HG03571 (cell line): ENCODE measurements at regions not wholly inside any gene's neighbourhood (a gene's known extent, or its start where the extent isn't known, plus 50 kb on each side); places are given as distances from the start of the nearest gene placed in this dataset.
"Not testable (repeated sequence)": the region's sequence is repeated elsewhere in the genome, so short reads cannot be mapped to it uniquely, and the experiment has no call there.

Experiments
- ATAC-seq: cut with Tn5 transposase; IDR thresholded peaks from one replicate; pipeline ENCODE4 v1.9.1; 2021; ENCODE audit not compliant: unreplicated experiment

DNA sequence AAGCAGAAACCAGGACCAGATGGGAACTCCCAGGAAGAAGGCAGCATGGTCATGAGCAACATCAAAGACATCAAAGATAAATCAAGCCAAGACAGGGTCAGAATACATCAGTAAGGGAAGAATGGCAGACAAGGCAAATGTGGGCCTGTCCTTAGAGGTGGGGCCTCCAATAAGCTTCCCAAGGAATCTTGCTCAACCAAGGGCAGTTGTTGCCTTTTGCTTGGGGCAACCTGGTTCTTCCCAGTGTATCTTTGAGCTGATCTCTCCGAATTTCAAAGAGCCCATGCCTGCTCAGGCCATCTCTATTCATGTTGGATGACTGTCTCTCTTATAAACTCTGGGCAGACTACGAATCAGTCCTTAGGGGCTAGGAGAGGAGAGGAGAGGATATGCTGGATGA, 68.4 kb upstream of the HABP2 start:
- ATAC-seq = no peak

DNA sequence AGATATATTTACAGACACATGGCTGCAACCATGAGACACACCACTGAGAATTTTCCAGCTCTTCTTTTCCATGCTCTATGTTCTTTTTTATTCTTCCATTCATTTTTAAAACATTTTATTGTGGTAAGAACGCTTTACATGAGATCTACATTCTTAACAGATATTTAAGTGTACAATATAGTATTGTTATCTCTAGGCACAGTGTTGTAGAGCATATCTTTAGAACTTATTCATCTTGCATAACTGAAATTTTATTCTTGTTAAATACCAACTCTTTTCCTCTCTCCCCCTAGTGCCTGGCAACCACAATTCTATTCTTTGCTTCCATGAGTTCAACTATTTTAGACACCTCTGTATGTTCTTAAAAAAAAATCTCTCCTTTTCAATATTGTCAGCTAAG, 67.1 kb upstream of the HABP2 start:
- ATAC-seq = no peak

DNA sequence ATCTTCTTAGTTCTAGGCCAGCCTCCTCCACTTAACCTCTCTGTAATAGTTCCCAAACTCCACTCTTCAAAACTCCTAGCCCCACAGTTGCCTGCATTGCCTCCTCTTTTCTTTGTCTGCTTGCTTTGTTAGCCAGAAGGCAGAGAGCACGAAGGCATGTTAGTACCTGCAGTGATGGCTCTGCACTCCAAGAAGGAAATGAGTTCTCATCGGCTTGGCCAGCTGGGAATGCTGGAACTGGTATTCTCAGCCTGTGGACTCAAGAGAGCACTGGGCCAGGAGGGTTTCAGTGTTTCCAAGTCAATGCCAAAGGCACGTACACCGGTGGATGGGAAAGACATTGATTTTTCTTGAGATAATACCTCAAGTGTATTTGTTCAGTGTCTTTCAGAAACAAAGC, 66.3 kb upstream of the HABP2 start:
- ATAC-seq = no peak

- ATAC-seq = no peak
Observed at GRCh38 chr10:113487154-113487553, 65.7 kb upstream of the HABP2 start.

- no peak for ATAC-seq
Observed at GRCh38 chr10:113488186-113488585, 64.7 kb upstream of the HABP2 start.

- not testable (repeated sequence) for ATAC-seq
Observed at GRCh38 chr10:113489522-113489921, 63.3 kb upstream of the HABP2 start.

DNA sequence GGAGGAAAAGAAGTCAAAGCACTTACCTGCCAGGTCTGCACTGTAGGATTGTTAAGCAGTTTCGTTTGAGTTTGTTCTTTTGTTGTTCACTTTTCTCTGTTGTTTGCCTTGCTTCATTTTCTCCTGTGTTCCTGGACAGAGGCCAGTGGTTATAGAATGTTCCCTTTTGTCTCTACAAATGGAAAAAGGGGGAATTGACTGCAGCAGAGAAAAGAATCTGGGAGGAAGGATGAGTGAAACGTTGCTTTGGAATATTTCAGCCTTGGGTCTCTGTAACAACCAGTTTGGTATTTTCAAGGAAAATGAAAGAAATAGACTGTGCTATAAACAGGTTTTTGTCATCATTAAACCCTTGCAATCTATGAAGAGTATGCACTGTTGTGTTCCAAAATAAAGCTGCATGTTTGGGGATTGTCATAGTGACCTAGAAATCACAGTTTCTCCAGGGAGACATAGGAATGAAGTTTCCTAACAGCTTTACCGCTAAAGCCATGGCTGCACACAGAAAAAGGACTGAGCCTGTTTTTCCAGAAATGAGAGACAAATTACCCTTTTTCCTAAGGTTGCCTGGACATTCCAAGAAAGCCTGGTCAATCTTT, 60.8 kb upstream of the HABP2 start:
- no peak for ATAC-seq

- ATAC-seq = no peak
Observed at GRCh38 chr10:113493195-113493594, 59.7 kb upstream of the HABP2 start.

- no peak for ATAC-seq
Observed at GRCh38 chr10:113493882-113494301, 59.0 kb upstream of the HABP2 start.

DNA sequence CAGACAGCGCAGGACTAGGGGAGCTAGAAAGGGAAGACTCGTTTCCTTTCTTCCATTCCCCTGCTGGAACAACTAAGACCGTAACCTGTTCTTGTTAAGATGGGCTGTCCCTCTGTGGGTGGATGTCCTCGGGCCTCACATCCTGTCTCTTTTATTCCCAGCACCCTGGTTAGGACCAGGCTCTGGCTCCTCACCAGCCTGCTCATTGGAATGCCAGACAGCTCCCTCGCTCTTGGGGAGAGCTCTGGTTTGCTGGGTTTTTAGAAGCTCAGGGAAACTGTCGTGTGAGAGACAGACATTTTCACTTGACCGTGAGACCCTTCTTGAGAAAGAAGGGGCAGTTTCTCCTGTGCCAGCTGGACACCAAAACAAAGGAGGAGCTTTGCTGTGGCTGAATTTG, 58.1 kb upstream of the HABP2 start:
- no peak for ATAC-seq

GRCh38 chr10:113495553-113495952, 57.3 kb upstream of the HABP2 start:
- ATAC-seq = no peak

- no peak for ATAC-seq
Observed at GRCh38 chr10:113496111-113497109, 56.4 kb upstream of the HABP2 start.

- ATAC-seq = no peak
Observed at GRCh38 chr10:113497198-113497597, 55.7 kb upstream of the HABP2 start.

DNA sequence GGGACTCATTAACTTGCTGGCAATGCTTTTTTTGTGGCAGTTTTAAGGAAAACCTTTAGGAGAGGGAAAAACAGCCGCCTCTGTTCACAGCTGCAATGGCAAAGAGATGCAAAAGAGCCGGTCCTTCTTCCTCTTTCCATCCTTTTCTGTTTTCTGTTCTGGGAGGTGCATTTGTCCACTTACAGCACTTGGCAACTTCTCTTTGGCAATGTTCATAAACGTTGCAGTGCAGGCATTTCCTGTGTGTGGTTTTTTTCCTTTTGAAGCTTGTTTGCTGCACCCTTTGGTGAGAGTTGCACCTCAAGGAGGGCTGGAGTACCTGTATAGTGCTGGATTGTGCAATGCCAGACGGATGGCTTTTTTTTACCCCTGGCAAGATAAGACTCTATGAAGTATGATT, 53.9 kb upstream of the HABP2 start:
- no peak for ATAC-seq

- ATAC-seq = no peak
Observed at GRCh38 chr10:113499806-113500205, 53.0 kb upstream of the HABP2 start.

- not testable (repeated sequence) for ATAC-seq
Observed at GRCh38 chr10:113501031-113501430, 51.8 kb upstream of the HABP2 start.
